IPS DF 19.7 (cell line): ENCODE measurements at regions not wholly inside any gene's neighbourhood (a gene's known extent, or its start where the extent isn't known, plus 50 kb on each side); places are given as distances from the start of the nearest gene placed in this dataset.
"Not testable (repeated sequence)": the region's sequence is repeated elsewhere in the genome, so short reads cannot be mapped to it uniquely, and the experiment has no call there.

ENCODE experiments used
- DNase-seq: peaks from one replicate; pipeline ENCODE4 v3.0.0-alpha.2; 2013; ENCODE audit warnings: low read depth, low spot score

DNA sequence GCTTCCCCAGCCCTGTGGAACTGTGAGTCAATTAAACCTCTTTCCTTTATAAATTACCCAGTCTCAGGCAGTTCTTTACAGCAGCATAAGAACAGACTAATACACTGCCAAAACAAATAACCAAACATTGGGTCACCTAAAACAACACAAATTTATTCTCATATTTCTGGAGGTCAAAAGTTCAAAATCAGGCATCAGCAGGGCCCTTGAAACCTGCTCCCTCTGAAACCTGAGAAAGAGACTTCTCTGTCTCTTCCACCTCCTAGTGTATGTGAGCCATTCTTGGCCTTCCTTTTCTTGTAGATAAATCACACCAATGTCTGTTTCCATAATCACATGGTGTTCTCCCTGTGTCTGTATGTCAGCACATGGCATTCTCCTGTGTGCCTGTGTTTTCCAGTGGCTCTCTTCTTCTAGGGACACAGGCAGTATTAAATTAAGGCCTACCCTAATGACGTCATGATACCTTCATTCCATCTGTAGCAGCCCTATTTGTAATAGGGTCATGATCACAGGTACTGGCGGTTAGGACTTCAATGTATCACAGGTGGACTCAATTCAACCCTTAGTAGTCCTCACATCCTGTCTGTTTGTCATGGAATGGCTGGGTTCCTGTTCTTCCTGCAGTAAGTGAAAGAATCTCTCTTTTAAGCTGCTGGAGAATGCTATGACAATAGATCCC lies 147.3 kb upstream of the CLNK start:
- DNase-seq = no peak

DNA sequence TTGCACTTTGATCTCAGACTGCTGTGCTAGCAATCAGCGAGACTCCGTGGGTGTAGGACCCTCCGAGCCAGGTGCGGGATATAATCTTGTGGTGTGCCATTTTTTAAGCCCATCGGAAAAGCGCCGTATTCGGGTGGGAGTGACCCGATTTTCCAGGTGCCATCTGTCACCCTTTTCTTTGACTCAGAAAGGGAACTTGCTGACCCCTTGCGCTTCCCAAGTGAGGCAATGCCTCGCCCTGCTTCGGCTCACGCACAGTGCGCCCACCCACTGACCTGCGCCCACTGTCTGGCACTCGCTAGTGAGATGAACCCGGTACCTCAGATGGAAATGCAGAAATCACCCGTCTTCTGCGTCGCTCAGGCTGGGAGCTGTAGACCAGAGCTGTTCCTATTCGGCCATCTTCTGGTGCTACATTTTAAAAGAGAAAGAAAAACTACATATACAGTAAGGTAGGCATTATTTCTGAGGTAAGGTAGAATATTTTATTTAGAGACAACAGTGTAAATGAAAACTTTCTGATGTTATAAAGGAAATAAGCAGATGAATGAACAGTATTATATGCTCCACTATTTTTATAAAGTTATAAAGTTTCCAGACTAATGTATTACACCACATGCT lies 144.5 kb upstream of the CLNK start:
- not testable (repeated sequence) for DNase-seq

DNA sequence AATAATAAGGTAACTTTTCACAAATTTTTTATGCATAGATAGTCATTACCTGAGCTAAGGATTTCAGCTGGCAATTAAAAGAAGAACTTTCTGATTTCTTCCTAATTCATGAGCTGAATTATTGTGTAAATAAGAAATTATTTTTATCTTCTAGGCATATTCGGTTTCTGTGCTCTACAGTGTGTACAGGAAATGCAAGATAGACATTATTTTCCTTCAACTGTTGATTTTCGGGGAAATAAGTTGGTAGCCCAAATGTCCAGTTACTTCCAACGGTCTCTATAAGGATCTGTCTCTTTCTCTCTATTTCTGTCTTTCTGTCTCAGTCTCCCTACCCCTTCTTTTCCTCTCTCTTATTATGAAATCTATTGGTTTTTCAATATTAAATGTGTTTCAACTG lies 137.3 kb upstream of the CLNK start:
- no peak for DNase-seq

DNA sequence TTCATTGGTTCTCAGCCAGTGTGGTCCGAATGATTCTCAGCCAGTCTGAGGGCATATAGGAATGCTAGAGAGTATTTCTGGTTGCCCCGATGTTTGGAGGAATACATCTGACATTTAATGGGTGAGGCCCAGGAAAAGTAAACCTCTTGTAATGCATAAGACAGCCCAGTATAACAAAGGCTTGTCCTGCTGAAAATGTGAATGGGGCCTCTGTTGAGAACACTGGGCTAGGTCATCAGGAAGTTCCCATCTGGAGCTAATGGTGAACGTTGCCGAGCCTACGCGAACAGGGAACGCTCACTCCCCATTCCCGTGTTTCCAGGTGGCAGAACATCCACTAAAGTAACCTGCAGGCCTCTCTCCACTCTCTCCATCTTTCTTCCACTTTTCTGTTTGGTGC lies 132.0 kb upstream of the CLNK start:
- DNase-seq = no peak

DNA sequence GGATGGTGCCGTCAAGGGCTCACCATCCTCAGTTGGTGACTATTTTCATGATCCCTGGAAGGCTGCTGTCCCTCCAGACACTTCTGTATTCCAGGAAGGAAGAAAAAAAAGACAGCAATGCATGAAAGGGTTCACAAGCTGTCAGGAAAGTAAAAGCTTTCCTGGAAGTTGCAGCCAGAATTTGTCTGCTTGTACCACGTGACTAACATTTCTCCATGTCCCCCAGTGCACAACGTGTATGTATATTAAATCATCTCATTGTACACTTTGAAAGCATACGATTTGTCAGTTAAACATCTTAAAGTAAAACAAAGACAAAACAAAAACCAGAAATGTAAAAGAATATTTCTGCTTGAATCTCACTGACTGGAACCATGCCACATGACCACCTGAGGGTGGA lies 127.4 kb upstream of the CLNK start:
- DNase-seq = no peak

DNA sequence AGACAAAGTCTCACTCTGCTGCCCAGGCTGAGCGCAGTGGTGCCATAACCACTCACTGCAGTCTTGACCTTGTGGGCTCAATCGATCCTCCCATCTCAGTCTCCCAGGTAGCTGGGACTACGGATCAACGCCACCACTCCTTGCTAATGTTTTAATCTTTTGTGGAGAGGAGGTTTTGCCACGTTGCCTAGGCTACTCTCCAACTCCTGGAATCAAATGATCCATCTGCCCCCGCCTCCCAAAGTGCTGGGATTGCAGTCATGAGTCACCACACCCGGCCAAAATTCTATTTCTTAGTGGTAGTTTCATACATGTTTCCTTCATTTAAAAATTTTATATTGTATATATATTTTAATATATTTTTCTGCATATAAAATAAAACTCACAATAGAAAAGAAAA lies 125.8 kb upstream of the CLNK start:
- DNase-seq = no peak

DNA sequence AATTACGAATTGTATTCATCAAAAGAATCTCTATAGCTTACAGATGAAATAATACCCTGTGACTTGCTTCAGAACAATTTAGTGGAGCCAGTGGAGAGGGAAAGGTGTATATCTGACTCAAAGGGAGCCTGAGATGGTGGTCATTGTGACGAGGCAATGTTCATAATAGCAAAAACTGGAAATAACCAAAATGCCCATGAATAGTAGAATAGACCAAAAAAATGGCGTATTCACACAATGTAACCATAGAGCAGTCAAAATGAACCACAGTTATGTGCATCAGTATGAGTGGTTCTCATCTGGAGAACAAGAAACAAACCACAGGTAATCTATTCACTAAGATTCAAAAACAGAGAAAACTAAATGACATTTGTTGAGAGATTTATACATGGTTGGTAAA lies 125.3 kb upstream of the CLNK start:
- DNase-seq = no peak

DNA sequence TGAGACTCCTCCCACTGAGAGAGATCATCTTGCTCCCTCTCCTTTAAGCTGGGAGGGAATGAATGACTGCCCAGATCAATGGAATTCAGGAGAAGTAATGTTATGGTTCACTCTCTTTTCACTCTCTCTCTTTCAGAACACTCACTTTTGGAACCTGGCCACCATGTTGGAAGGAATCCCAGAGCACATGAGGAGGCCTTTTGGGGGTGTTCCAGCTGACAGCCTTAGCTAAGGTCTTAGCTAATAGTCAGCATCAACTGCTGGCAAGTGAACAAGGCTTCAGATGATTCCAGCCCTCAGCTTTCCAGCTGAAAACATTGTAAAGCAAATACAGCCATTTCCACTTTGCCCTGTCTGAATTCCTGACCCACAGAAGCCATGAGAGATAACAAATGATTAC lies 124.0 kb upstream of the CLNK start:
- DNase-seq = no peak

DNA sequence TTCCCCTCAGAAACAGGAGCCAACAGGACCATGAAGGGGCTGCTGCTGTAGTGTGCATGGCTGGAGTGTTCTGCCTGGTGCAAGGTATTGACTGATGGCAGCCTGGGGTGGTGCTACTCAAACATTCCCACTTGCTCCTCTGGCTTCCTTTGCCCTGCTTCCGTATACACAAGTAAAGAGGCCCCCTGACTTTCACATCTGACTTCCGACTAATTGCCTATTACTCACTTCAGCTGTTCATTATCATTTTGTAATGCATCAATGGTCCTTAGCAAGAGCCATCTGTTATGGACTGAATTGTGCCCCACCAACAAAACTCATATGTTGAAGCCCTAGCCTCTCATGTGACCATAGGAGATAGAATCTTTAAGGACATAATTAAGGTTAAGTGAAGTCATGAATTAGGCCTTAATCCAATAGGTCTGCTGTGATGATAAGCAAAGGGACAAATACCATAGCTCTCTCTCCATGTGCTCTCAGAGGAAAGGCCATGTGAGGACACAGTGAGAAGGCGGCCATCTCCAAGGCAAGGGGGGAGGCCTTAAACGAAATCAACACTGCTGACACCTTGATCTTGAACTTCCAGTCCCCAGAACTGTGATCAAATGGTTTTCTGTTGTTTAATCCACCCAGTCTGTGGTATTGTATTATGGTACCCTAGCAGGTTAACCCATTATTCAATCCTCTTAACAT lies 122.5 kb upstream of the CLNK start:
- DNase-seq = no peak

DNA sequence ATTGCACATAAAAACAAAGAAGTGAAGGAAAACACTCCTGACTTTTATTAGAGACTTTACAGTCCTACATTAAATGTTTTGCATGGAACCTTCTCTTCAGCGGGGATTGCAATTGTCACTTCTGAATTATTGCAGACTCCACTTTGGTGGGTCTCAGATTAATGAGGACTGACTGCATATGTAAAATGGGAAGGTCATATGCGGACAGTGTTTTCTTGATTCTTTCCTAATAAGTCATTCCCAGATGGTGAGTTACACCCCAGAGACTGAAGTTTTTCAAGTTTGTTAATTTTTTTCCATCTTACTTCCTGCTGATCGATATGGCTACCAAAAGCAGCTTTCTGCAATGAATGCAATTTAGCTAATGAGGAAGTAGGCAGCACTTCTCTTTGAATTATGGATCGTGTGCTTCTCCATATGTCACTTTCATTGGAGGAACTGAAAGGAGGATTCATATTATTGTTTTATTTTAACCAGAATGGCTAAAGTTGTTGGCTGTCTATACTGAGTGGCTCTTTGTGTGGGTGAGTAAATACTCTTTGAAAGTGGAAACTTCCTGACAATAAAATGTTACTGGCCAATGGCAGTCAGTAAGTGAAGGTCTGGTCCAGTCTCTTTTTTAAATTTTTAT lies 119.3 kb upstream of the CLNK start:
- no peak for DNase-seq

DNA sequence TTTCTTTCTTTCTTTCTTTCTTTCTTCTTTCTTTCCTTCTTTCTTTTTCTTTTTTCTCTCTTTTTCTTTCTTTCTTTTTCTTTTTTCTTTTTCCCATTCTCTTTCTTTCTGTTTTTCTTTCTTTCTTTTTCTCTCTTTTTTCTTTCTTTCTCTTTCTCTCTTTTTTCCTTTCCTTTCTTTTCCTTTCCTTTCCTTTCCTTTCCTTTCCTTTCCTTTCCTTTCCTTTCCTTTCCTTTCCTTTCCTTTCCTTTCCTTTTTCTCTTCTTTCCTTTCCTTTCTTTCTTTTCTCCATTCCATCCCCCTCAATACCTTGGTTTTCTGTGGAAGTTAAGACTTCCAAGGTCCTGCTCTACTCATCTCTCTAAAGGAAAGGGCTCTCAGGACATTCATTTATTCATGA lies 102.8 kb upstream of the CLNK start:
- no peak for DNase-seq

DNA sequence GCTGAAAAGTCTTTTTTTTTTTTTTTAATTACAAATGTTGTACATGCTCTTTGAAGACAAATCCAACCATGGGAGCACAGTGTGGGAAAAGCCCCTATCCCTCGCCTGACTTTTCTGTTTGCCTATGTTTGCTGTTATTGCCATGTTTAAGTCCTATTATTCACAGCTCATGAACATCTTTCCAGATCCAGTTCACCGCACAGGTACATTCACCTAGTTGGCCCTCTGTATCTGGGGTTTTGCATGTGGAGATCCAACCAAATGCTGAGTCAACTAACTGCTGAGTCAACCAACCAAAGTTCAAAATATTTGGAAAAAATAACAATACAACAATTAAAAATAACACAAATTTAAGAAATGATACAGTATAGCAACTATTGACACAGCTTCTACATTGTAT lies 100.1 kb upstream of the CLNK start:
- DNase-seq = no peak

DNA sequence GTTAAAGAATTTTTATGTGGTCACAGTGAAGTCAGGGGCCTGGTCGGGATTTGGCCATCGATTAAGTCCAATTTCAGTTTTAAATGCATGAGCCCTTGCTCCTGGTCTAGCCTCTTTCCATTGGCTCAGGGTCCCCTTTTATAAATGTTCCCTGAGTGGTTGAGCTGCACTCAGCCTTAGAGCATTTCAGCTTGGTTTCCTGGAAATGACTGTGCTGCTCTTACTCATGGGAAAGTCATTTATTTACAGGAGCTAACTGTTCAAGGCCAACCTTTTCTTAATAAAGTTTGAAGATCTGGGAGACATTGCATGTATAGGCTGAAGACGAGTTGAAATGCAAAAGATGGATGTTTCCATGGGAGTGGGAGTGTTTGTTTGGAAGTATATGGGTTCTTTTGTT lies 98.8 kb upstream of the CLNK start:
- no peak for DNase-seq

DNA sequence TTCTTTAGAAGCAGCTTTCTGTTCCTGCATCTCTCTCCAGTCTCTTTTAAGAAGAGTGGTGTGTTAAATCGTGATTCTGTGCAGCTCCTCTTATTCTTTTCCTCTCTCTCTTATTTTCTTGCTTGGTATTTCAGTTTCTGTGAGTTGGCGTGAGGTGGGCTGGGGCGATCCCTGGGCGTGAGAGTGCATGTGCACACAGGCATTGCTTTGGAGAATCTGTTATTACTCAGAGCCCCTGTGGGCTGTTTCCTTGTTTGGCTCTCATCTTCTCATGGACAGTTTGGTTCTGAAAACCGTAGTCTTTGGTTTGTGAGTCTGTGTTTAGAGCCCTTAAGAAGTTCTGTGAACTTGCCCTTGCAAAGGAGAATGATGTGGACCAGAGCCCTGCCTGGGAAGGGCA lies 97.2 kb upstream of the CLNK start:
- no peak for DNase-seq

DNA sequence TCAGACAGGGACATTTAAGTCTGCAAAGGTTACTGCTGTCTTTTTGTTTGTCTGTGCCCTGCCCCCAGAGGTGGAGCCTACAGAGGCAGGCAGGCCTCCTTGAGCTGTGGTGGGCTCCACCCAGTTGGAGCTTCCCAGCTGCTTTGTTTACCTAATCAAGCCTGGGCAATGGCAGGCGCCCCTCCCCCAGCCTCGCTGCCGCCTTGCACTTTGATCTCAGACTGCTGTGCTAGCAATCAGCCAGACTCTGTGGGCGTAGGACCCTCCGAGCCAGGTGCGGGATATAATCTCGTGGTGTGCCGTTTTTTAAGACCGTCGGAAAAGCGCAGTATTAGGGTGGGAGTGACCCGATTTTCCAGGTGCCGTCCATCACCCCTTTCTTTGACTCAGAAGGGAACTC lies 96.2 kb upstream of the CLNK start:
- not testable (repeated sequence) for DNase-seq

DNA sequence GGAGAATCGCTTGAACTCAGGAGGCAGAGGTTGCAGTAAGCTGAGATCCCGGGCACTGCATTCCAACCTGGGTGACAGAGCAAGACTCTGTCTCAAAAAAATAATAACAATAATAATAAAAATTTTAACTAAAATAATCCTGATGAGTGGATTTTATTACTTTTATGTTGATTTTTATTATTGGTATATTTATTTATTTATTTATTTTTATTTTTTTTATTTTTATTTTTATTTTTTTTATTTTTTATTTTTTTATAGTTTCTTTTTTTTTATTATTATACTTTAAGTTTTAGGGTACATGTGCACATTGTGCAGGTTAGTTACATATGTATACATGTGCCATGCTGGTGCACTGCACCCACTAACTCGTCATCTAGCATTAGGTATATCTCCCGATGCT lies 90.6 kb upstream of the CLNK start:
- not testable (repeated sequence) for DNase-seq

DNA sequence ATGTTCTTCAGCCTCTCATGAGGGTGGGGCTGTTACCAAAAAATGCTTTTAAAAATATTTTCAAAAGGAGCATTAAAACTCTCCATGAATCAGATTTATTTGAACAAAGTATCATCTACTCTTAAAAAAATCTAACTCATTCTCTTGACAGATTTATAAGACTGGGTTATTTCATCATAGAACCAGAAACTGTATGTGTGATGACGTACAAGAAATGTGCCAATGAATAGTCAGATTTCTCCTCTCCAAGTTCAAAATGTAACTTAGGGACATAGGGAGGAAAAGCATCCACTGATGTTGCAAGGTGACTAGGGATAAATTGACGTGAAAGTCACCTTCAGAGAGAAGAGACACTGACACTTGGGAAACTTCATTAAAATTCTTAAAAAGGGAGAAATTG lies 89.1 kb upstream of the CLNK start:
- no peak for DNase-seq

DNA sequence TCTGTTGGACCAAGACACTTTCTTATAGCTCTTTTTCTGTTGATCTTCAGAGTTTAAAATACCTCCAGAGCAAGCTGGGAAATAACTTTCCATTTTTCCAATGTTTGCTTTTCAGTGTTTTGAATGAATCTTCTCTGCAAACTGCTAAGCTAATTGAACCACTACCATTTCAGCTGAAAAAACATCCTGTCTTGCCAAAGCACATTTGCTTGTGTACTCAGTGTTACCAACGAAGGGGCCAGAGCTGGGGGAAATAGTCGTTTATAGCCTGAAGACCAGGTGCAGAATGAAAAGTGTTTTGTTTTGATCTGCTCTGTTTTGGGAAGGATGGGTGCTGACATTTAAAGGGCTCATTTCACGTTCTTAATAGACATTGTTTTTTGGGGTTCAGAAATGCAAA lies 88.4 kb upstream of the CLNK start:
- no peak for DNase-seq

DNA sequence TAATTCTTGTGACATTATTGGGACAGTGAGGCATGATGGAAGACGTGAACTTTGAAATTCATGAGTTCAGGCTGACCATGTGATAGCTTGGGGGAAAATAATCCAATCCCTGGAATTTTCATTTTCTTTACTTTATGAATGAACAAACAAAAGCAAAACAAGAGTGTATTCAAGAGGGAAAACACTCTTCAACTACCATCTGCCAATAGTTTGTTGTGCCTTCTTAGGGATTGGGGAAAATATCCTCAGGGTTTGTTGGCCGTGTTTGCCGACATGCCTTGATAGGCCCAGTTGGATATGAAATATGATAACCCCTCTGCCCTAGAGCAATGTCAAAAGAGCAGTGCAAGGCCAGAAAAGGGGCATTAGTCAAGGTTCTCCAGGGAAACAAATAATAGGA lies 80.8 kb upstream of the CLNK start:
- DNase-seq = no peak

DNA sequence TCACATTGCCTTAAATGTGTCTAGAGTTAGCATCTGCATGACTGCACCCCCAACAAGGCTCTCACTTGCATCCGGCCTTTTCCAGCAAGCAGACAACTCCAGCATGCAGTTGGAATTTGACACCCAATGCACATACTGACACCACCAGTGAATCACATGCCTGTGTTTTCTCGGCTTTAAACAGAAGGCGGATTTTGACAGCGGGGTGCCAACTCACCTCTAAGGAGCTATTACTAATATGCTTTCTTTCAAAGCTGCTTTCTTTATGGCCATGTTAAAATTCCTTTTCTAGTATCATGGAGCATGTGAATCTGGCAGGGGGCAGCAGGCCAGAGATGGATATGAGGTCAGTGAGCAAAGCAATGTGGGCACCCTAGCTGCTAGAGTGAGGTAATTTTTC lies 78.0 kb upstream of the CLNK start:
- DNase-seq = no peak

DNA sequence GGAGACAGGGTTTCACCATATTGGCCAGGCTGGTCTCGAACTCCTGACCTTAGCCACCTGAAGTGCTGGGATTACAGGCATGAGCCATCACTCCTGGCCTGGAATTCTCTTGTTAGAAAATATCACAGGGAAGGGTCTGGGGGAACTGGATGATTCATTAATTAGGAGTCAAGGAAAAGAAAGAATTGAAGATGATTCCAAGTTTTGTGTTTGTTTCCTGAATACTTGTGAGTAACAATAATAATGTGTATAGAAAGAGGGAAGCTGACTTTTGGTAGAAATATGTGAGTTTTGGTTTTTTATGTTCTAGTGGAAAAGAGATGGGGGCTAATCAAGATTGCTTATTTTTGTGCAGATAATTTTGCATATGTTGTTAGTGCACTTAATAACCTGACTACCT lies 77.3 kb upstream of the CLNK start:
- DNase-seq = no peak

DNA sequence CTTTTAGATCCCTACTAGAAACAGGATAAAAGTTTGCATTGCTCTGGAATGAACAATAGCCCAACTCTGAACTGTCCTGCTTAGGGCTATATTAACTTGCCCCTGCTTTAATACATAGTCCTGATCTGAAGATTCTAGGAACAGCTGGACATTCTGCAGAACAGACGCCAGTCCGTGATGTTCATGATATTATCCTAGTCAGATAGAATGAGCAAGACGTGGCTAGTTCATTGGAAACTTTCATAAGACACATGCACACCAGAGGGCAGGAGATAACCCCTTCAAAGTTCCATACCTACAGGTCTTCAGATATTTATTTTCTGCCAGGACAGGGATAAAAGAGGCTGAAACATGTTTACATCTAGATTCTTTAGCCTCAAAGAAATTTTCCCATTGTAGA lies 75.5 kb upstream of the CLNK start:
- DNase-seq = no peak

DNA sequence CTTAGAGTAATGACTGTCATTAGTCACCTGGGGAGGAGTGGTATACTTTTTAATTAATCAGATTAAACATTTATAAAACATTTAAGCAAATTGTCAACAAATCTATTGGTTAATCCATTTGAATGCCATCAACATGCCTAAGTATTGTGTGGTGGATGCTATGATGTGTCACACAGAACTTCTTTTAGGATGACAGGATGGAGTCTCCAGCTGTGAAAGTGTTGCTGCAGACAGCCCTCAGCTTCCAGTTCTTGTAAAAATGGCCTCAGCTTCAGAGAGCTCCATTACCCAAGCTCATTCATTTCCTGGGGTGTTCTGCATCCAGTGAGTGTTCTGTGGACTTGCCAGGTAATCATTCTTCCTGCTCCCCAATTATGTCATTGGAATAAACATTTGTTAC lies 74.3 kb upstream of the CLNK start:
- no peak for DNase-seq
